ENCODE measurements at regions not wholly inside any gene's neighbourhood (a gene's known extent, or its start where the extent isn't known, plus 50 kb on each side); places are given as distances from the start of the nearest gene placed in this dataset.

GRCh38 chr12:45591635-45592034 is 137.9 kb upstream of the ARID2 start:
- DNase-seq, result peak; percentile 32
- Histone ChIP-seq H3K4me1 (peaks cover 1% of the 10 kb centered on the region), H3K4me3 (no peak overlapping the region), H3K27me3 (no peaks in the 10 kb centered on the region), H3K36me3 (no peaks in the 10 kb centered on the region), H3K27ac (no peak overlapping the region), H3K9me3 (no peaks in the 10 kb centered on the region), H3K9ac (ENCODE audit: low read depth in 2 of 2, low read length in 2 of 2) (peak overlapping the region in 1 of 2 donors; percentile 4)
- intact Hi-C loops (cut with DNase I), result no loop called here
- no peak for TF ChIP-seq CTCF (IDR thresholded peaks at IDR 0.05)

- no peak overlapping the region for H3K27ac ChIP-seq
- no peaks in the 10 kb centered on the region for H3K4me1 ChIP-seq
- H3K27me3 ChIP-seq, result no peaks in the 10 kb centered on the region
- no peak overlapping the region for H3K4me3 ChIP-seq
- TF ChIP-seq CTCF (IDR thresholded peaks at IDR 0.05), result no peak
- no peaks in the 10 kb centered on the region for H3K9me3 ChIP-seq
- H3K36me3 ChIP-seq, result no peaks in the 10 kb centered on the region
- intact Hi-C loops (cut with DNase I), result no loop called here
- no peak overlapping the region for H3K9ac ChIP-seq (ENCODE audit: low read depth in 2 of 2, low read length in 2 of 2)
- no peak for DNase-seq
Observed at GRCh38 chr12:45596366-45596765, 133.1 kb upstream of the ARID2 start.

GRCh38 chr12:45598336-45598735 is 131.2 kb upstream of the ARID2 start:
- intact Hi-C loops (cut with DNase I), result no loop called here
- no peak for DNase-seq
- no peak overlapping the region for H3K4me3 ChIP-seq
- no peaks in the 10 kb centered on the region for H3K36me3 ChIP-seq
- H3K9ac ChIP-seq (ENCODE audit: low read depth in 2 of 2, low read length in 2 of 2), result no peak overlapping the region
- H3K4me1 ChIP-seq, result no peaks in the 10 kb centered on the region
- no peak for TF ChIP-seq CTCF (IDR thresholded peaks at IDR 0.05)
- no peak overlapping the region for H3K27ac ChIP-seq
- H3K9me3 ChIP-seq, result no peaks in the 10 kb centered on the region
- no peaks in the 10 kb centered on the region for H3K27me3 ChIP-seq

- no peak for DNase-seq
- Histone ChIP-seq H3K27ac (no peak overlapping the region), H3K4me3 (no peak overlapping the region), H3K36me3 (no peaks in the 10 kb centered on the region), H3K27me3 (no peaks in the 10 kb centered on the region), H3K4me1 (no peaks in the 10 kb centered on the region), H3K9ac (ENCODE audit: low read depth in 2 of 2, low read length in 2 of 2) (no peak overlapping the region), H3K9me3 (no peaks in the 10 kb centered on the region)
- intact Hi-C loops (cut with DNase I), result no loop called here
- no peak for TF ChIP-seq CTCF (IDR thresholded peaks at IDR 0.05)
Observed at GRCh38 chr12:45598761-45599160, 130.7 kb upstream of the ARID2 start.

GRCh38 chr12:45599196-45599595 is 130.3 kb upstream of the ARID2 start:
- no peaks in the 10 kb centered on the region for H3K4me1 ChIP-seq
- no peaks in the 10 kb centered on the region for H3K9me3 ChIP-seq
- intact Hi-C loops (cut with DNase I), result no loop called here
- TF ChIP-seq CTCF (IDR thresholded peaks at IDR 0.05), result no peak
- no peak overlapping the region for H3K27ac ChIP-seq
- no peaks in the 10 kb centered on the region for H3K36me3 ChIP-seq
- no peak overlapping the region for H3K9ac ChIP-seq (ENCODE audit: low read depth in 2 of 2, low read length in 2 of 2)
- no peaks in the 10 kb centered on the region for H3K27me3 ChIP-seq
- H3K4me3 ChIP-seq, result no peak overlapping the region
- DNase-seq, result no peak

DNA sequence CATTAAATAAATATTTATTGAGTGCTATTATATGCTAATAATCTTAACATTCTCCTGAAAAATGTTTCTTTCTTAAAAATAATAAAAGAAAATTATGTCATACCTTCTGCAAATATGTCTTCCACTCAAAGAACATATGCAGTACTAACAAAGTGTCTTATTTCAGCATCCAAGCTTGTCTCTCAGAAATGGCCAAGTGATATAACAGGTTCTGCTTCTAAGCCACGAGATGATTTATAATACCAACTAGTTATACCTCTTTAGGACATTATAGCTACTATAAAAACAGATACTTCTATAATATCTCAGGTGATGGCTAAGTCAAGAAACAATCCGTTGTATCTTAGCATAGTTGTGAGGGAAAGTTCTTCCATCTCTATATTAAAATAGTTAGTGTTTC is 128.1 kb upstream of the ARID2 start:
- Histone ChIP-seq H3K4me1 (no peaks in the 10 kb centered on the region), H3K27ac (no peak overlapping the region), H3K36me3 (no peaks in the 10 kb centered on the region), H3K9me3 (no peaks in the 10 kb centered on the region), H3K27me3 (no peaks in the 10 kb centered on the region), H3K4me3 (no peak overlapping the region), H3K9ac (ENCODE audit: low read depth in 2 of 2, low read length in 2 of 2) (no peak overlapping the region)
- no peak for TF ChIP-seq CTCF (IDR thresholded peaks at IDR 0.05)
- no peak for DNase-seq
- intact Hi-C loops (cut with DNase I), result no loop called here
